ENCODE measurements at regions not wholly inside any gene's neighbourhood (a gene's known extent, or its start where the extent isn't known, plus 50 kb on each side); places are given as distances from the start of the nearest gene placed in this dataset.

- TF ChIP-seq CTCF (IDR thresholded peaks at IDR 0.05; ENCODE audit: low read length), result no peak
- no peak for TF ChIP-seq EZH2 (optimal IDR thresholded peaks at IDR 0.05; ENCODE audit: low read depth, low read length)
- TF ChIP-seq EZH2phosphoT487 (IDR thresholded peaks at IDR 0.05; ENCODE audit: low read length), result no peak
Observed at GRCh38 chr1:68795956-68796355, 299.1 kb upstream of the DEPDC1 start.

All from MM.1S (cell line).